ENCODE measurements at regions not wholly inside any gene's neighbourhood (a gene's known extent, or its start where the extent isn't known, plus 50 kb on each side); places are given as distances from the start of the nearest gene placed in this dataset.

DNA sequence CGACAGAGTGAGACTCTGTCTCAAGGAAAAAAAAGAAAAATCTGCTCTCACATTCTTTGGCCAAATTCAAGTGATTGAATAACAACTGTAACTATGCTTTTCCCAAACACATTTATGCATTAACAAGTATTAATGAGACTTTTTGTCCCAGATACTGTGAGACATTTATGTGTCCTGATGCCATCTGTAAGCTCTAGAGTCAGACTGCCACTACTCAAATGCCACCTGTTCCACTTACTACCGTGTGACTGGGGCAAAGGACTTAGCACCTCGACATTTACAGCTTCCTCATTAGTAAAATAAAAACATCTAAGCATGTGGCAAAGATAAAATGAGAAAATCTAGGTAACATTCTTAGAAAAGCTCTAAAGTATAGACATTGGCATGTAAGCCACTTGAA, 178.1 kb upstream of the MARCKS start:
- ATAC-seq = no peak
- Mint-ChIP-seq H3K36me3 (ENCODE audit: low read depth) (no peaks in the 10 kb centered on the region), H3K27ac (no peak overlapping the region)

More for the DNA sequence above, 178.1 kb upstream of the MARCKS start:
- H3K4me3 Mint-ChIP-seq = no peak overlapping the region
- no peaks in the 10 kb centered on the region for H3K27me3 ChIP-seq (ENCODE audit: insufficient read depth)
- no peaks in the 10 kb centered on the region for H3K9me2 ChIP-seq (ENCODE audit: insufficient read depth)
- no peak overlapping the region for H3K4me2 ChIP-seq
- H3K4me3 ChIP-seq = no peak overlapping the region
- H3K79me2 ChIP-seq (replicated peaks; ENCODE audit: insufficient read depth) = no peaks in the 10 kb centered on the region
- TF ChIP-seq, protein P1, sequence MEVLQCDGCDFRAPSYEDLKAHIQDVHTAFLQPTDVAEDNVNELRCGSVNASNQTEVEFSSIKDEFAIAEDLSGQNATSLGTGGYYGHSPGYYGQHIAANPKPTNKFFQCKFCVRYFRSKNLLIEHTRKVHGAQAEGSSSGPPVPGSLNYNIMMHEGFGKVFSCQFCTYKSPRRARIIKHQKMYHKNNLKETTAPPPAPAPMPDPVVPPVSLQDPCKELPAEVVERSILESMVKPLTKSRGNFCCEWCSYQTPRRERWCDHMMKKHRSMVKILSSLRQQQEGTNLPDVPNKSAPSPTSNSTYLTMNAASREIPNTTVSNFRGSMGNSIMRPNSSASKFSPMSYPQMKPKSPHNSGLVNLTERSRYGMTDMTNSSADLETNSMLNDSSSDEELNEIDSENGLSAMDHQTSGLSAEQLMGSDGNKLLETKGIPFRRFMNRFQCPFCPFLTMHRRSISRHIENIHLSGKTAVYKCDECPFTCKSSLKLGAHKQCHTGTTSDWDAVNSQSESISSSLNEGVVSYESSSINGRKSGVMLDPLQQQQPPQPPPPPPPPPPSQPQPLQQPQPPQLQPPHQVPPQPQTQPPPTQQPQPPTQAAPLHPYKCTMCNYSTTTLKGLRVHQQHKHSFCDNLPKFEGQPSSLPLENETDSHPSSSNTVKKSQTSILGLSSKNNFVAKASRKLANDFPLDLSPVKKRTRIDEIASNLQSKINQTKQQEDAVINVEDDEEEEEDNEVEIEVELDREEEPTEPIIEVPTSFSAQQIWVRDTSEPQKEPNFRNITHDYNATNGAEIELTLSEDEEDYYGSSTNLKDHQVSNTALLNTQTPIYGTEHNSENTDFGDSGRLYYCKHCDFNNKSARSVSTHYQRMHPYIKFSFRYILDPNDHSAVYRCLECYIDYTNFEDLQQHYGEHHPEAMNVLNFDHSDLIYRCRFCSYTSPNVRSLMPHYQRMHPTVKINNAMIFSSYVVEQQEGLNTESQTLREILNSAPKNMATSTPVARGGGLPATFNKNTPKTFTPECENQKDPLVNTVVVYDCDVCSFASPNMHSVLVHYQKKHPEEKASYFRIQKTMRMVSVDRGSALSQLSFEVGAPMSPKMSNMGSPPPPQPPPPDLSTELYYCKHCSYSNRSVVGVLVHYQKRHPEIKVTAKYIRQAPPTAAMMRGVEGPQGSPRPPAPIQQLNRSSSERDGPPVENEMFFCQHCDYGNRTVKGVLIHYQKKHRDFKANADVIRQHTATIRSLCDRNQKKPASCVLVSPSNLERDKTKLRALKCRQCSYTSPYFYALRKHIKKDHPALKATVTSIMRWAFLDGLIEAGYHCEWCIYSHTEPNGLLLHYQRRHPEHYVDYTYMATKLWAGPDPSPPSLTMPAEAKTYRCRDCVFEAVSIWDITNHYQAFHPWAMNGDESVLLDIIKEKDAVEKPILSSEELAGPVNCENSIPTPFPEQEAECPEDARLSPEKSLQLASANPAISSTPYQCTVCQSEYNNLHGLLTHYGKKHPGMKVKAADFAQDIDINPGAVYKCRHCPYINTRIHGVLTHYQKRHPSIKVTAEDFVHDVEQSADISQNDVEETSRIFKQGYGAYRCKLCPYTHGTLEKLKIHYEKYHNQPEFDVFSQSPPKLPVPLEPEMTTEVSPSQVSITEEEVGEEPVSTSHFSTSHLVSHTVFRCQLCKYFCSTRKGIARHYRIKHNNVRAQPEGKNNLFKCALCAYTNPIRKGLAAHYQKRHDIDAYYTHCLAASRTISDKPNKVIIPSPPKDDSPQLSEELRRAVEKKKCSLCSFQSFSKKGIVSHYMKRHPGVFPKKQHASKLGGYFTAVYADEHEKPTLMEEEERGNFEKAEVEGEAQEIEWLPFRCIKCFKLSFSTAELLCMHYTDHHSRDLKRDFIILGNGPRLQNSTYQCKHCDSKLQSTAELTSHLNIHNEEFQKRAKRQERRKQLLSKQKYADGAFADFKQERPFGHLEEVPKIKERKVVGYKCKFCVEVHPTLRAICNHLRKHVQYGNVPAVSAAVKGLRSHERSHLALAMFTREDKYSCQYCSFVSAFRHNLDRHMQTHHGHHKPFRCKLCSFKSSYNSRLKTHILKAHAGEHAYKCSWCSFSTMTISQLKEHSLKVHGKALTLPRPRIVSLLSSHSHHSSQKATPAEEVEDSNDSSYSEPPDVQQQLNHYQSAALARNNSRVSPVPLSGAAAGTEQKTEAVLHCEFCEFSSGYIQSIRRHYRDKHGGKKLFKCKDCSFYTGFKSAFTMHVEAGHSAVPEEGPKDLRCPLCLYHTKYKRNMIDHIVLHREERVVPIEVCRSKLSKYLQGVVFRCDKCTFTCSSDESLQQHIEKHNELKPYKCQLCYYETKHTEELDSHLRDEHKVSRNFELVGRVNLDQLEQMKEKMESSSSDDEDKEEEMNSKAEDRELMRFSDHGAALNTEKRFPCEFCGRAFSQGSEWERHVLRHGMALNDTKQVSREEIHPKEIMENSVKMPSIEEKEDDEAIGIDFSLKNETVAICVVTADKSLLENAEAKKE (CRISPR knock-in tag; IDR thresholded peaks at IDR 0.05) = no peak
- TF ChIP-seq STAT1 (IDR thresholded peaks at IDR 0.05; ENCODE audit: unreplicated experiment) = no peak
- no peak for TF ChIP-seq NANOG (IDR thresholded peaks at IDR 0.05; ENCODE audit: borderline replicate concordance)
- TF ChIP-seq, protein P2, sequence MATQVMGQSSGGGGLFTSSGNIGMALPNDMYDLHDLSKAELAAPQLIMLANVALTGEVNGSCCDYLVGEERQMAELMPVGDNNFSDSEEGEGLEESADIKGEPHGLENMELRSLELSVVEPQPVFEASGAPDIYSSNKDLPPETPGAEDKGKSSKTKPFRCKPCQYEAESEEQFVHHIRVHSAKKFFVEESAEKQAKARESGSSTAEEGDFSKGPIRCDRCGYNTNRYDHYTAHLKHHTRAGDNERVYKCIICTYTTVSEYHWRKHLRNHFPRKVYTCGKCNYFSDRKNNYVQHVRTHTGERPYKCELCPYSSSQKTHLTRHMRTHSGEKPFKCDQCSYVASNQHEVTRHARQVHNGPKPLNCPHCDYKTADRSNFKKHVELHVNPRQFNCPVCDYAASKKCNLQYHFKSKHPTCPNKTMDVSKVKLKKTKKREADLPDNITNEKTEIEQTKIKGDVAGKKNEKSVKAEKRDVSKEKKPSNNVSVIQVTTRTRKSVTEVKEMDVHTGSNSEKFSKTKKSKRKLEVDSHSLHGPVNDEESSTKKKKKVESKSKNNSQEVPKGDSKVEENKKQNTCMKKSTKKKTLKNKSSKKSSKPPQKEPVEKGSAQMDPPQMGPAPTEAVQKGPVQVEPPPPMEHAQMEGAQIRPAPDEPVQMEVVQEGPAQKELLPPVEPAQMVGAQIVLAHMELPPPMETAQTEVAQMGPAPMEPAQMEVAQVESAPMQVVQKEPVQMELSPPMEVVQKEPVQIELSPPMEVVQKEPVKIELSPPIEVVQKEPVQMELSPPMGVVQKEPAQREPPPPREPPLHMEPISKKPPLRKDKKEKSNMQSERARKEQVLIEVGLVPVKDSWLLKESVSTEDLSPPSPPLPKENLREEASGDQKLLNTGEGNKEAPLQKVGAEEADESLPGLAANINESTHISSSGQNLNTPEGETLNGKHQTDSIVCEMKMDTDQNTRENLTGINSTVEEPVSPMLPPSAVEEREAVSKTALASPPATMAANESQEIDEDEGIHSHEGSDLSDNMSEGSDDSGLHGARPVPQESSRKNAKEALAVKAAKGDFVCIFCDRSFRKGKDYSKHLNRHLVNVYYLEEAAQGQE (IDR thresholded peaks at IDR 0.05; ENCODE audit: unreplicated experiment) = no peak
- TF ChIP-seq ZNF331 (CRISPR knock-in tag; IDR thresholded peaks at IDR 0.05; ENCODE audit: low read depth) = no peak
- TF ChIP-seq, protein P3, sequence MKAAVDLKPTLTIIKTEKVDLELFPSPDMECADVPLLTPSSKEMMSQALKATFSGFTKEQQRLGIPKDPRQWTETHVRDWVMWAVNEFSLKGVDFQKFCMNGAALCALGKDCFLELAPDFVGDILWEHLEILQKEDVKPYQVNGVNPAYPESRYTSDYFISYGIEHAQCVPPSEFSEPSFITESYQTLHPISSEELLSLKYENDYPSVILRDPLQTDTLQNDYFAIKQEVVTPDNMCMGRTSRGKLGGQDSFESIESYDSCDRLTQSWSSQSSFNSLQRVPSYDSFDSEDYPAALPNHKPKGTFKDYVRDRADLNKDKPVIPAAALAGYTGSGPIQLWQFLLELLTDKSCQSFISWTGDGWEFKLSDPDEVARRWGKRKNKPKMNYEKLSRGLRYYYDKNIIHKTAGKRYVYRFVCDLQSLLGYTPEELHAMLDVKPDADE (IDR thresholded peaks at IDR 0.05) = no peak
- TF ChIP-seq JUNB (IDR thresholded peaks at IDR 0.05; ENCODE audit: unreplicated experiment) = no peak
- TF ChIP-seq EZH2 (IDR thresholded peaks at IDR 0.05; ENCODE audit: low read depth, unreplicated experiment) = no peak
- TF ChIP-seq POLR2AphosphoS5 (IDR thresholded peaks at IDR 0.05; ENCODE audit: low read depth) = no peak
- H3K9me3 Mint-ChIP-seq = no peaks in the 10 kb centered on the region
- H3K27me3 Mint-ChIP-seq (ENCODE audit: insufficient read depth, low read depth, poor library complexity) = no peaks in the 10 kb centered on the region
- H4K20me1 ChIP-seq (replicated peaks; ENCODE audit: insufficient read depth) = no peaks in the 10 kb centered on the region
- no peaks in the 10 kb centered on the region for H3K36me3 ChIP-seq (ENCODE audit: insufficient read depth)
- no peak overlapping the region for H2AFZ ChIP-seq
- H3K4me1 ChIP-seq (ENCODE audit: insufficient read depth) = peaks cover 9% of the 10 kb centered on the region
- H3K27ac ChIP-seq (ENCODE audit: low read depth) = no peak overlapping the region
- no peaks in the 10 kb centered on the region for H3F3A ChIP-seq (replicated peaks; ENCODE audit: low read depth)
- H3K4me1 Mint-ChIP-seq = peaks cover 16% of the 10 kb centered on the region
- DNase-seq (ENCODE audit: low spot score) = no peak
